ENCODE measurements at regions not wholly inside any gene's neighbourhood (a gene's known extent, or its start where the extent isn't known, plus 50 kb on each side); places are given as distances from the start of the nearest gene placed in this dataset.
"Not testable (repeated sequence)": the region's sequence is repeated elsewhere in the genome, so short reads cannot be mapped to it uniquely, and the experiment has no call there.

DNA sequence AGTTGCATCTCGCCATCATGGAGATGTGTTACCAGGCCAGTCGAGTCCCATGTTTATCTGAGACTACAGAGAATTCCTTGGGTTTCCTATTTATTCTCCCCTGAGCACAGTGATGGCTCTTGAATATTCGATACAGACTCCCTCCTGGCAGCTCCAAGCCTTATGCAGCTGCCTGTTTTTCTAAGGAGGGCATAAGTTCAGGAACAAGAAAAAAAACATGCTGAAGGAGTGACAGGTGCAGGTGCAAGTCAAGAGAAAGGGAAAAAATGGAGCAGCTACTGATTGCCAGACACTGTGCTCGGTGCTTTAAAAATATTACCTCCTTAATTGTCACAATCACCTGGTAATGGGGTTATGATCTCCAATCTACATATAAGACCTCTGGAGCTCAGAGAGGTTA, 177.2 kb upstream of the DPP10 start:
- DNase-seq = no peak

DNA sequence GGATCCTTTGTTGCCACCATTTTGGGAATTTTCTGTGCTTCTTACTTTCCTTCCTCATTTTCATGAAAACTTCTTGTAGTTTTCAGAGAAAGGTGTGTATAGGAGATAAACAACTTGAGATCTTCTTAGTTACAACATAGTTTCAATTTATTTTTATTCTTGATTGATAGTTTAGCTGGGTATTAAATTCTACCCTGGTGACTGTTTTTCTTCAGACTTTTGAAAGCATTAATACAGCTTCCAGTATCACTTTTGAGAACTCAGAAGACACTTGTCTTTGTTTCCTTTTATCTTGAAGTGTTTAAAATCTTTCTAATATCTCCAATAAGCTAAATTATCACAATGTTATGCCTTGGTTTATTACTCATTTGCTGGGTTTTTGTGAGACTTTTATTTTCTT, 167.5 kb upstream of the DPP10 start:
- no peak for DNase-seq

DNA sequence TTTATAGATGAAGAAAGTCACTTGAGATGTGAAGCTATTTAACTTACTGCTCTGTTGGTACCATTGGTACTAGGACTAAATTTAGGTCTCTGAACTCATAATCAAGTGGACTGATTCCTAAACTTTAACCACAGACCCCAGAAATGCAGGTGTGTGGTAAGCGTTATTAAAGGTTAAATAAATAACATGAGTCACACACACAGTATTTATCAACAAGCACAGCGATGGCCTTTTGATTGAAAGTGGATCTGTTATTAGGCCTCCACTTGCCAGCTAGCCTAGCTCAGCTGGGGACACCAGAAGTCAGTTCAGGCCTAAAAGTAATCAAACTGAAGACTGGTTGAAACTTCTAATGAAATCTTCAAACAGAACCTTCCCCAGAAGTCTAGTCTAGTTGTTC, 161.3 kb upstream of the DPP10 start:
- no peak for DNase-seq

DNA sequence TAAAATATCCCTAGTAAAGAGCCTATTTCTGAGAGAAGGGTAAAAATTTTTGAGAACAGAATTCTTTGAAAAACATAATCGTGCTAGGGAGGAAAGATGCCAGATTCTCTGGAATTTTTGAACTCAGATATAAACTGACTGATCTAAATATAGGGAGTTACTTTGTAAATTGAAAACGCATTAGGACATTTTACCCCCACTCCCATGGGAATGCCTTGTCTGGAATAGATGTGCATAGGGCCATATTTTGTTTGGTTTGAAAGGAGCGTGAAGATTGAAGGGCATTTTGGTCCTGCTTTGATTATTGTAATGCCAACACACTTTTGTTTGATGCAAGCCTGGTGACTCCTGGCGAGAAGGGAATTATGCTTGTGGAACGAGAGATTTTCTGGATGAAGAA, 158.7 kb upstream of the DPP10 start:
- DNase-seq = no peak

DNA sequence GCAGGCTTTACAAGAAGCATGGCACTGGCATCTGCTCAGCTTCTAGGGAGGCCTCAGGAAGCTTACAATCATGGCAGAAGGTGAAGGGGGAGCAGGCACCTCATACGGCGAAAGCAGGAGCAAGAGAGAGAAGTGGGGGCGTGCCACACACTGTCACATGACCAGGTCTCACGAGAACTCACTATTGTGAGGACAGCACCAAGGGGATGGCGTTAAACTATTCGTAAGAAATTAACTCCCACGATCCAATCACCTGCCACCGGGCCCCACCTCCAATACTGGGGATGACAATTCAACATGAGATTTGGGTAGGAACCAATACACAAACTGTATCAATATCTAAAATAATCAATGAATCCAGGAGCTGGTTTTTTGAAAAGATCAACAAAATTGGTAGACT, 156.0 kb upstream of the DPP10 start:
- DNase-seq = no peak

DNA sequence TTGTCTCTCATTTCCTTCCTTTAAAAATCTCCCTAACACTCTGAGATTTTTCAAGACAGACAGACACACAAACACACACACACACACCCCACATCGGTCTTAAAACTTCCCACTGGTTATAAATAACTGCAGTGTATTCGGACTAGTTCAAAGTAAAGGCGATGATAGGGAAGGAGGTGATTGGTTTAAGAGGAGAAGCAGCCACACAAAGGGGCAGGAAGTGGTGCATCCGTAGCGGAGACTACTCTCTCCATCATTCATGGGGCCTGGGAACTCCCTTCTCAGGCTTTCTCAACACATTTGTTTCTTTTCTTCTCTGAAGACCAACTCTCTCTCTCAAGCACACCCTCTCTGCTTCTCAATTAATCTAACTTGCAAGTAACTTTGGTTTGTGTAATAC, 149.1 kb upstream of the DPP10 start:
- no peak for DNase-seq

DNA sequence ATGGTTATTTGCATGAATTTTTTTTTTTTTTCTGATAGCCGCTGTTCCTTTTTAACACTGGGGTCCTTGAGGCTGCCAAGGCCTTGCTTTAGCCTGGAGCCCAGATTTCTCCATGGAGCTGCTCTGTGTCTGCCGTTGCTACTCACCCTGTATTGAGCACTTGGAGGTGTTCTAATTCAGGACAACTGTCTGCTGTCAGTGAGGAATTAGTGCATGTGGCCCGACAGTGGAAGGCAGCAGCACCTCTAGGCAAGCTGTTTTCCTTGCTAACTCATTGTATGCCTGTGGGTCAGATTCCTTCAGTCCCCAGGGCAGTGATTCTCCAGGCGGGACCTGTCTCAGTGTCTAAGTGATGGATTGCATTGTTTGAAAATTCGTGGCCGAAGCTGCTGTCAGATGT, 147.7 kb upstream of the DPP10 start:
- no peak for DNase-seq

DNA sequence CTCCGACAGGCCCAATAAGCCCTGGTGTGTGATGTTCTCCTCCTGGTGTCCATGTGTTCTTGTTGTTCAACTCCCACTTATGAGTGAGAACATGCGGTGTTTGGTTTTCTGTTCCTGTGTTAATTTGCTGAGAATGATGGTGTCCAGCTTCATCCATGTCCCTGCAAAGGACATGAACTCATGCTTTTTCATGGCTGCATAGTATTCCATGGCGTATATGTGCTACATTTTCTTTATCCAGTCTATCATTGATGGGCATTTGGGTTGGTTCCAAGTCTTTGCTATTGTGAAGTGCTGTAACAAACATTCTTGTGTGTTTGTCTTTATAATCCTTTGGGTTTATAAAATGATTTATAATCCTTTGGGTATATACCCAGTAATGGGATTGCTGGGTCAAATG, 142.1 kb upstream of the DPP10 start:
- not testable (repeated sequence) for DNase-seq

DNA sequence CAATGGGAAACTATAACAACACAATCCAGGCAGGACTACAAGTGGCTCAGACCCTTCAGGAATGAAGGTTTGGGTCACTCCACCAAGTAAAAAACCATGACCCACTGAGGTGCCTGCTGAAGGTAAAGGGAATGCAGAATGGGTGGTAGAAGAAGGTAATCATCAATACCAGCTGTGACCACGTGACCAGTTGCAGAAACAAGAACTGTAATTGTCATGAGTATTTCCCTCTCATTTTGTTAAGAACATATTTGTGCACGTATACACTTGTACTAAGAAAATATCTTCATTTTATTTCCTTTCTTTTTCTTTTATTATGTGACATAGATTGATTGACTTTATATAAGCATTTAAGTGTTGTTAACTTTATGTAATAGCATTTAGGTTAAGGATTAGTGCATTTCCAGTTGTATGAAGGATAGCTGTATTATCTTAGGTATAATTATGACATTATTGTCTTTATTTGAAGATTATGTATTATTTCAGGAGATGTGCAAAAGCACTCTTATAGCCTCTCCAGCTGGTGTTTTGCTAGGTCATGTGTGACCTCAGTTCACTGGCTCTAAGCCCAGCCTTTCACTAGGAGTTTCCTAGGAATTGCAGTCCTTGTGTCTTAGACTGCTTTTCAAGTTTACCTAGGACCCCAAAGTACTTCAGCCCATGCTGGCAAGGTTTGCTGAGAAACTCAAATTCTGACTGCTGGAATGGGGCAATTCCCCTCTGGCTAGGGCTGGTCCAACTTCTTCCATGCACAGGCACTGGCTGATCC, 125.7 kb upstream of the DPP10 start:
- no peak for DNase-seq

DNA sequence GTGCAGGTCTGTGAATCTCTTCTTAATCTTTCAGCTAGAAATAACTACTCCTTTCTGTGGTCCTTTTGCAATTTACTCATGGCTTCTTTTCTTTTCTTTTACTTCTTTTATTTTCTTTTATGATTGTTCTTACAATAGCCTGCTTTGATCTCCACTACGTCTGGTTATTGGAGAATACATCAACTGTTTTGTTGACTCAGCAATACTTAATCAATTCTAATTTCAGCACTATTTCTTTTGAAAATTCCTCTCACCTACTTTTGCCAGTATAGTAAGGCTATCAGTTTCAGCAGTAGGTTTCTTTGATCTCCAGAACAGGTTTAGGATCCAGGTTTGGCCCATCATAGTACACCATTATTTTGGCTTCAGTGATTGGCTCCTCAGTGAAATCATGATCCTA, 111.8 kb upstream of the DPP10 start:
- no peak for DNase-seq

DNA sequence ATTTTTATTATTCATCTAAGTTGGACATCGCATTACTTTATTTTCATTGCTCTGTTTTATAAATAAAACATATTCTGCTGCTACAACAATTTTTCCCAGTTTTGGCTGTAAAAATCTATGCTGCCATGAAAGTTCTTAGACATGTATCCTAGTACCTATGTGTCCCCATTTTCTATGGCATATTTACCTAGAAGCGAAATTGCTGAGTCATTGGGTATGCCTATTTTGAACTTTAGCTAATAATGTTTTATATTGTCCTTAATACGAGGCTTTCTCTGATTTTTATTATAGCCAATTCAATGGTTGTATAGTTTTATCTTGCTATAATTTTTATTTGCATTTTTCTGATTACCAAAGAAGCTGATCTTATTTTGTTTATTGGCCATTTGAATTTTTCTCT, 110.5 kb upstream of the DPP10 start:
- no peak for DNase-seq

DNA sequence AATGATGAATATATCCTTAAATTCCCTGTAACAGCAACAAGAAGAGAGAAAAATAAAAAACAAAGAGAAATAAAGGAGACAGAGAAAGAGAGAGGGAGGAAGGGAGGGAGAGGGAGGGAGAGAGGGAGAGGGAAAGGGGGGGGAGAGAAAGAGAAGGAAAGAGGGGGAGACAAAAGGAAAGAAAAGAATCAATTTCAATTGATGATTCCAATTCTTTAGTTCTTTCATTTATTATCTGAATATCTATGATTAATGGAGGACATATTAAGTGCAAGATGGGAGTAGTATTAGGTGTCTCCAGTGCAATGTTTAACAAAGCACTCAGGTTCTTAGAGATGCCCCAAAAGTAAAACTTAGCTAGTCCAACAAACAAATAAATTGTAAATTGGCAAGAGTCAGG, 97.2 kb upstream of the DPP10 start:
- no peak for DNase-seq

DNA sequence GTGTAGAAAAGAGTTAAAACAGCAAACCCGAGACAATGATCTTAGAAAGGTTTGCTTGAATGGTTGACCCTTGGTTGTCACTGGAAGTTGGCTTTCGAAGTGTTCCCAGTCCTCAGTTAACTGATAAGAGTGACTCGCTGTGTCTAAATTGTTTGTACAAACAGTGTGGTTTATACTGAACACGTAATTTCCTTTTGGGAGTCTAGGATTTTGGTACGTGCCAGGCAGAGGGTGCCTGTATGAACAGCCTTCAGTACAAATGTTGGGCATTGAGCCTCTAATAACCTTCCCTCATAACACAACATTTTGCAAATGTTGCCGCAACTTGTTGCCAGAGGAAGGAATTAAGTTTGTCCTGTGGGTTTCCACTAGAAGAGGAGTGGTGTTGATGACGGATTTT, 95.8 kb upstream of the DPP10 start:
- DNase-seq = no peak

DNA sequence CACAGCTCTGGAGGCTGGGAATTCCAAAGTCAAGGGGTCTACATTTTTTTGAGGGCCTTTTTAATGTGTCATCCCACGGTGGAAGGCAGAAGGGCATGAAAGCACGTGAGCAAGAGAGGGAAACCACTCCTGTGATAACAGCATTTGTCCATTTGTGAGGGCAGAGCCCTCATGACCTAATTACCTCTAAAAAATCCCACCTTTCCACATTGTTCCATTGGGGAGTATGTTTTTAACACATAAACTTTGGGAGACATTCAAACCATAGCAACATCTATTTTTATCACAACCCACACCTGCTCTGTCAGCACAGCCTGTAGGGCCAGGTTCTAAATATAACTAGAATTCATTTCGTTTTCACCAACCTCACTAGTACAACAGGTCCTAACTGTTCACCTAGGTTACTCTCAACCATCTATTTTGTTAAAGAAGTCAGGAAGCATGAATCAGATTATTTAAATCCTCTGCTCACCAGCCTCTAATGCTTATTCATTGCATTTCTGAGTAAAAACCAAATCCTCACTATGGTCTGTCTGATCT, 92.2 kb upstream of the DPP10 start:
- DNase-seq = no peak

DNA sequence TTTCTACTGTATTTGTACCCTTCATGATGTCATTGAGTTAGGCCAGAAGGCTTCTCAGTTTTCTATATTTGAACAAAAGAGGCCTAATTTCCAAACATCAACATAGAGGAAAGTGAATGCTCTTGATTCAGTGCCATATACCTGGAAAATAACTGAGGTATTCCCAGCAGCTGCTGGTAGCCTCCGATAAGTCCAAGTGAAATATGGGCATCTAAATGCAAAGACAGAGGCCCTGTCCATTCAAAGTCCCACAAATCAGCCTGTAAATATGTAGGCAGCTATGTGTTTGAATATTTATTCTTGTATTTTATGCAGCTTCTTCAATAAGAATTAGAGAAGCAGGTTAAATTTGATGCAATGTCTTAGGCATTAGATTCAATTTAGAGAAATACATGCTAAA, 89.5 kb upstream of the DPP10 start:
- no peak for DNase-seq

DNA sequence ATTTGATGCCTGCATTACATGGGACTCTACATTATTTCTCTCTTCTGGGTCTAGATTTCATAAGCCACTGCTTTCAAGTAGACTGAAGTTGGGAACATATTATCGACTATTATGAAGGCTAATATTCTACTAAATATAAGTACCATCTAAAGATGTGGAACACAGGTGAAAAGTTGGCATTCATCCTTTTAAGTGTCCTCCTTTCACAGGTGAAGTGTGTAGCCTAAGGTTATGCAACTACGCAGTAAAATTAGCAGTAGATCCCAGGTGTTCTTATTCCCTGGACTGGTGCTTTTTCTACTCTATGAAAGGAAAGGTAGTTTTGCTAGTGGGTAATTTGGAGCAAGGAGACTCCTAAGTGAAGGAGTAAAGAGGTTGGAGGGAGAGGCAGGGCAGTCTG, 88.2 kb upstream of the DPP10 start:
- no peak for DNase-seq

DNA sequence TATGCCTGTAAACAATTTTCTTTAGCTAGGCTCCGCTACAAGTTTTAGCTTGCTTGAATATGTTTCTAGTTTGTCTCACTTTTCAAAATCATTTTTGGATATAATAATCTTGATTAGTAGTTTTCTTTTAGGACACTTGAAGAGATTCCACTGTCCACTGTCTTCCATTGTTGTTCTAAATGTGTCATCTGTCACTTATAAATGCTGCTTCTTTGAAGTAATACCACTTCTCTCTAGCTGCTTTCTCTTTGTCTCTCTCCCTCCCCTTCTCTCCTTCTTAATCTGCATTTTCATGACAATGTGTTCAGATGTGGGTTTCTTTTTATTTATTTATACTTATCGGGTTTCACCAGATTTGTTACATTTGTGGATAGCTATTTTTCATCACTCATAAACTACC, 73.7 kb upstream of the DPP10 start:
- DNase-seq = no peak

DNA sequence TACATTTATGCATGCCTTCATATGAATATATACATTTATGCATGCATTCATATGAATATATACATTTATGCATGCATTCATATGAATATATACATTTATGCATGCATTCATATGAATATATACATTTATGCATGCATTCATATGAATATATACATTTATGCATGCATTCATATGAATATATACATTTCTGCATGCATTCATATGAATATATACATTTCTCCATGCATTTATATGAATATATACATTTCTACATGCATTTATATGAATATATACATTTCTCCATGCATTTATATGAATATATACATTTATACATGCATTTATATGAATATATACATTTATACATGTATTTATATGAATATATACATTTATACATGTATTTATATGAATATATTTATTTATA, 70.7 kb upstream of the DPP10 start:
- DNase-seq = not testable (repeated sequence)

DNA sequence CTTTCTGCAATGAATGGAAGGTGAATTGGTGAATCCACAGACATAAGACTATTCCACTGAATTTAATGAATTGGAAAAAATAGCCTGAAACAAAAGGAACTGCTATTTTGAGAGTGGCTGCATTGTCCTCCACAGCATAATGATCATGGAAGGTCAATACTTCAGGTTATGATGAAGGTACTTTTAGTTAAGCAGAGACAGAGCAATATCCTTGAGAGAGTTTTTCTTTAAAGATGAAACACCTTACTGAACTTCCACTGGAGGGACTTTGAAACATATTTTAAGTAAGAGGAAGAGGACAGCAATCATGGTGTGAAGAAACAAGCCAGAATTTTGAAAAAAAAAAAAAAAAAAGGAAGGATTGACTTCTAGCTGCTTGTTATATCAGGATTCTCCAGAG, 68.8 kb upstream of the DPP10 start:
- DNase-seq = no peak

DNA sequence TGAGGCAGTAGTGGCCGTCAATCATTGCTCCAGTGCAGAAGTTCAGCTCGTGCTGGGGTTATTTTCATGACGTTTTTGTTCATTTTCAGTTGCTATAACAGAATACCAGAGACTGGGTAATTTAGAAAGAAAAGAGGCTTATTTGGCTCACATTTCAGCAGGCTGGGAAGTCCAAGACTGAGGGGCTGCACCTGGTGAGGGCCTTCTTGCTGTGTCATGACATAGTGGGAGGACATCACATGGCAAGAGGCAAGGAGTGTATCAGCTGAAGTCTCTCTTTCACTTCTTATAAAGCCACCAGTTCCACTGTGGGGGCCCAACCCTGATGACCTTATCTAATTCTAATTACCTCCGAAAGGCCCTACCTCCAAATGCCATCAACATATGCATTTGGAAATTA, 58.0 kb upstream of the DPP10 start:
- no peak for DNase-seq

DNA sequence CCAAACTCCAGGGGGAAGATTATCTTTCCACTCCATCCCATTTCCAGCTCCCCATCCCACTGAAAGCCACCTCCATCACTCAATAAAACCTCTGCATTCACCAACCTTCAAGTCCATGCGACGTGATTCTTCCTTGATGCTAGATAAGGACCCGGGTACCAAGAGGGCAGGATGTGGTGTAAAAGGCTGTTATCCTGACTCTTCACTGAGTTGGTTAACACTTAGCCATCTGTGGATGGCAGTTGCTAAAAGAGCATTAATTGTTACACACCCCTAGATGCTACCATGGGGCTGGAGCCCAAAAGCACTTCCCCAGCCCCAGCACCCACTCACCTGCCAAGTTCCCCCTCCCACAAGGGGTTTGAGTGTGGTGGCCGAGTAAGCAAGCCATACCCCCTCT, 53.4 kb upstream of the DPP10 start:
- DNase-seq = no peak

All from dermis blood vessel endothelial cell (primary cell).